ENCODE measurements at regions not wholly inside any gene's neighbourhood (a gene's known extent, or its start where the extent isn't known, plus 50 kb on each side); places are given as distances from the start of the nearest gene placed in this dataset.
"Not testable (repeated sequence)": the region's sequence is repeated elsewhere in the genome, so short reads cannot be mapped to it uniquely, and the experiment has no call there.

DNA sequence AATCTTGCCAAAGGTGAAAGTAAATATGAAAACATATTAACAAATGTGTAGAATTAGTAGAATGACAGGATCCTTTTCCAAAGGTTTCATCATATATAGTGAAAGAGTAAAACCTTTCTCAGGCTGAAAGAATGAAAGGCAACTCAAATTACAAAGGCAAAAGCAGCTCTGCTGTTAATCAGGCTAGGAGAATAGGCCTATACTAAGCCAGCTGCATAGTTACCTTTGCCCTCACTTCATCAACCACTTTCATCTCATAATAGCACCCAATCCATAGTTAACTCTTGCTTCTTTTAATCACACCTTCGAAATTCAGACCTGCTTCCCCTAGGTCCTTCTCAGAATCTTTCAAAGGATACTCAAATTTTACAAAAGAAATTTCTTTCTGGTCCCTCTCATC lies 1167.6 kb upstream of the ATXN8OS start:
- no peak for DNase-seq

DNA sequence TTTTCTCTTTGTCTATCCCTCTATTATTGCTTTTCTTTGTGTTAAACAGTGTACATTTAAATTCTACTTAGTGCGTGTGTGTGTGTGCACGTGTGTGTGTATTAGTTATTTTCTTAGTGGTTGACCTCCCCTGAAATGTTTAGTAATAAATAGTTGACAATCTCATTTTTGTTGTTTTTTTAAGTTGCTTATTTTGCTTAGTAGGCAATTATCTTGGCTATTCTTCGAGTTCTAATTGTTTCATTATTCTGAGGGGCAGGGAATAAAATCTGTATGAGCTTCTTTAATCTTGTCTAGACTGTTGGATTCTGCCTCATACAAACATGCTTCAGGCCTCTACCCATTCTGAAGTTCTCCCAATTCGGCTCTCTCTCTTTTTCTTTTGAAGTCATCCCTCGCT lies 1169.0 kb upstream of the ATXN8OS start:
- no peak for DNase-seq

DNA sequence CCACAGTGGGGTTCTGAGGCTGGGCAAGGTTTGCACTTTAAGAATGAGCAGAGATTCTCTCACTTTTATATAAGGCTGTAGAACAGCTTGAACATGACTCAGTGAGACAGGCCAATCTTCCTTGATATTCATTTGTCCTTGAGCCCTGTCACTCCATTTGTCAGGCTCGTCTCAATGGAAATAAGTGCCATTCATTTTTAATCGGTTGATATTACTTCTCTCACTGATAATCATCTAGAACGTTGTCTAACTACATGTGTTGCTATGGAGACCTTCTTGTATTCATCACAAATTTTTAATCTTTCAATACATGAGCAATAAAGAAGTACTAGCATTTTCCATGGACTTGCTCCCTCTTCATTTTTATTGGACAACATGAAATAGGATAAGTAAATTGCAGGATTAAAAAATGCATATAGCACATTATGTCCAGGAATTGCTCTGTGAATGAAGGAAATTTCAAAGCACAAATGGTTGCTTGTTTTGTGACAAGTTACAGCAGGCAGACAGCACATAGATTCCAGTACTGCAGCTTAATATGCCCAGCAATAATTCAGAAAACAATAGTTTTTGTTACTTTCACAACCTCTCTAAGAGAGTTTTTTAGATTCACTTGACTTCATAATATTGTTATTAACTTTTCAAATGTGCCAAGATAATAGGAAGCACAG lies 1178.4 kb upstream of the ATXN8OS start:
- DNase-seq: no peak

DNA sequence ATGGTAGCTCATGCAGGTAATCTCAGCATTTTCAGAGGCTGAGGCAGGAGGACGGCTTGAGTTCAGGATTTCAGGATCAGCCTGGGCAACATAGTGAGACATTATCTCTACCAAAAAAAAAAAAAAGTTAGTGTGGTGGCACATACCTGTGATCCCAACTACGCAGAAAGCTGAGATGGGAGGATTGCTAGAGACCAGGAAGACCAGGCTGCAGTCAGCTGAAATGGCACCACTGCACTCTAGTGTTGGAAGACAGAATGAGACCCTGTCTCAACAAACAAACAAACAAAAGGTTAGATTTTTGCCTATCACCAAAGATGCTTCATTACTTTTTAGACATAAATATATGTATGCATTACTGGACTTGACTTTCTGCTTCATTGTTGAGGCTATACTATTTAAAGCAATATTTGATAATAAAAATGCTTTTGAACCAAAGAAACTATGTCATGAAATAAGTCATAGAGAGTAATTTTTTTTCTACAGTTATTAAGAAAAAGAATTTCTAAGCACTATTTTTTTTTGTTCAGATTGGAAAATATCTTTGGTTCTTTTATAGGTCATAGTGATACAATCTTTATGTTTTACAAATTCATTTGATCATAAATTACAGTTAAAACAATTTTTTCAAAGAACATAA lies 1180.1 kb upstream of the ATXN8OS start:
- peak; percentile 24 for DNase-seq

DNA sequence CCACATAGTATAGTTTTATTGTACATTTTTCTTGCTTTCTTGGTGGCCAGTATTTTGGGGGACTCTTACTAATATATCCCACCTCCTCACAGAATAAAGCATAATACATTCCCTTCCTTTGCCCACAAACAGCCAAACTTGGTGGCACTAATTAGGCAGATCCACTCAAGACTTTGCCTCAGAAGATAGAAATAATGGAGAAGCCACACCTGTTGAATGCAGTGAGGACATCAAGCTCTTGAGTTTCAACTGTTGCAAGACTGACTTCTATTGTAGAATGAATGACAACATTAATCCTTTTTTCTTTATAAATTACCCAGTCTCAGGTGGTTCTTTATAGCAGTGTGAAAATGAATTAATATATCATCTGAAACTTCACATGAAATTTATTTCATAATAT lies 1183.6 kb upstream of the ATXN8OS start:
- no peak for DNase-seq

DNA sequence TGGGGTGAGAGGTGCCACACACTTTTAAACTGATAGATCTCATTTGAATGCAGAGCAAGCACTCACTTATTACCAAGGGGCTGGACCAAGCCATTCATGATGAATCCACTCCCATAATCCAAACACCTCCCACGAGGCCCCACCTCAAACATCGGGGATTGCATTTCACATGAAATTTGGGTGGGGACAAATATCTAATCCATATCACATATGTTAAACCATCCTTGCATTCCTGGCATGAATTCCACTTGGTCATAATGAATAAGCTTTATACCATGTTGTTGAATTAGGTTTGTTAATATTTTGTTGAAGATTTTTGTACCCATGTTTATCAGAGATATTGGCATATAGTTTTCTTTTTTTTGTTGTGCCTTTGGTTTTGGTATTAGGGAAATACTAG lies 1198.7 kb upstream of the ATXN8OS start:
- no peak for DNase-seq

DNA sequence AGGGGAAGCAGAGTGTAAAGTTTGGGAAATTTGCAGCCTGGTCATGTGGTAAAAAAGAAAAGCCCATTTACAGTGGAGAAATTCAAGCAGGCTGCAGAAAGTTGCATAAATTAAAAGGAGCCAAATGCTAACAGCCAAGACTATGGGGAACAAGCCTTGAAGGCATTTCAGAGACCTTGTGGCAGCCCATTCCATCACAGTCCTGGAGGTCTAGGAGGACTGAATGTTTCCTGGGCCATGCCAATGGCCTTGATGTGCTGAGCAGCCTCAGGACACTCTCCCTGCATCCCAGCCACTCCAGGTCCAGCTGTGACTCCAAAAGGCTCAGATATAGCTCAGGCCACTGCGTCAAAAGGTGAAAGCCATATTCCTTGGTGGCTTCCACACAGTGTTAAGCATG lies 1202.4 kb upstream of the ATXN8OS start:
- DNase-seq: no peak

DNA sequence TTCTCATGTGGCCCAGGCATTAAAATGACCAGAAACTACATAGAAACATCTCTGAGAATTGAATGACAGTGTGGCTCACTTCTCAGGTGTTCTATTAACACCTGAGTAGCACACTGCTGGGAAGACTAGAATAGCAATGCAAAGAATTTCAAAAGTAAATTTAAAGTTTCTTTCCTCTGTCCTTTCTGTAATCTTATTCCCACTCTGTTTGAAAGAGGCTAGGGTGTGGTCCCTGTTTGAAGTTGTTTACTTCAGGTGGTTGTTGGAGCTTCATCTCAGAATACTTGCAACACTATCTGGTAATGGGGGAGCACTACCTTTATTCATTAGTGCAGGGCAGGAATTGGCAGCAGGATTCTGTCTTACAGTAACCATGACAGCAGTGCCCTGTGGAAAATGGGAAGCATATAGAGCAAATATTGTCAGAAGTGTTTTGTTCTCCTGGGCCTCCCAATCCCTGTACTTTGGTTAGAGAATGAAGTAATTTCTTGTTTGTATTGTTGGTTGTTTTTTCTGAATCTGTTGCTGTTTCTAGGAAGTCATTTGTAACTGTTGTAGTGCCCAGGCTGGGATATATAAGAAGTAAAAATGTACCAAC lies 1210.2 kb upstream of the ATXN8OS start:
- DNase-seq: no peak

DNA sequence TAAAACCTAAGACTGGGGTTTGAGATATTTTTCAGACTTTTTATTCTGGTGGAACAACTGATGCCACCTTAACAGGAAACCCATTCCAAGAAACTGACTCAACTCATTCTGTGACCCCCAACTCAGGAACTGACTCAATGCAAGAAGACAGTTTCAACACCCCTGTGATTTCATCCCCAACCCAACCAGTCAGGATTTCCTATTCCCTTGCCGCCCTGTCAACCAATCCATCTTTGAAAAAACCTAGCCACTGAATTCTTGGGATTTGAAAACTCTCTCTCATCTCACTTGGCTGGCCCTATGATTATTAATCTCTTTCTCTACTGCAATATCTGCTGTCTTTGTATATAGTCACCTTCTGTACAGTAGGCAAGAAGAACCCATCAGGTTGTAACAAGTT lies 1211.9 kb upstream of the ATXN8OS start:
- no peak for DNase-seq

DNA sequence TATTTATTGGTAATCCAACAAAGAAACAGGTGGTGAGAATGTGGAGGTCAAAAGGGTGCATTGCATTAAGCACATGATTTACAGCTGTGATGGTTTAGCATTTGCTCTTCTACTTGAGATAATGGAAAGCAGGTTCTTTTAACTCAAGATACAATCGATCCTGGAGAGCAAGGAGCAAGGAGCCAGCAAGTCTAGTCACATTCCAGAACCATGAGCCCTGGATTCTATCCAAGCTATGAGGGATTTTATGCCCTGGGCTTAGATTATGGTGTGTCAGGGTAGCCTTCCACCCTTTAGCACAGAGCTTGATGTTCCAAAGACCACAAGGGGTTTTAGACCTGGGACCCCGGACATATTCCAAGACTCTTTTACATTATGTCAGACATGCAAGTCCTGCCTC lies 1213.9 kb upstream of the ATXN8OS start:
- not testable (repeated sequence) for DNase-seq

DNA sequence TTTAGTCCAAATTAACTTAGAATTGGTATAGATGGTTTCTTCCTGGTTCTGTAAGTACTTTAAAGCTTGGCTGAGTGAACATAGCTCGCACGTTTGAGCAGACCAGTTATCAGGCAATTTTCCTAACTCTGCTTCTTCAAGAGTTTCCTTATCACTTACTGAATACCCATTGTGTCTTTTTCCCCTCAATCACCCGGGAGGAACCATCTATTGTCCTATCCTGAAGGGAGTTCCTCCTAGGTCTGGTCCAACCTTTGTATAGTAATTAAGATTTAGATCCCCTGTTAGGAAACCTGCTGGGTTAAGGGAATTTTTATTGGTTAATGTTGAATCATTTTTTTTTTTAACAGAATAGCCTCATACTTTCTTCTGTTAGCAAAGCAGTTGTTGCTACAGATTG lies 1215.0 kb upstream of the ATXN8OS start:
- not testable (repeated sequence) for DNase-seq

DNA sequence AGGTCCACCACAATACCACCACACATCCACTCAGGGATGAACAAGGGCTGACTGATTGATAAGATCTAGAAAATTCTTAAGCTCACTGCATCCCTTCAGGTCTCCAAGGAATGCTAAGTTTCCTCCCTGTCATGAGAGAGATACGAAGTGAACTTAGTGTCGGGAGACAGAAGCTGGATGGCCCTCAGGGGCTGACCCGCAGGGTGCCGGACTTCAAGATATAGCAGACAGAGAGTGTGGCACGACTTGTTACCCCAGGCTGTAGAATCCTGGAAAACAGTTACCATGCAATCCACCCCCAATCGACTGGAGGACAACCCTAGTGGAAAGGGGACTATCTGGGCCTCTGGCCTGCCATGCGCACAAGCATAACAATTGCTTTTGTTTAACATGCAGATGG lies 1217.5 kb upstream of the ATXN8OS start:
- DNase-seq: not testable (repeated sequence)

DNA sequence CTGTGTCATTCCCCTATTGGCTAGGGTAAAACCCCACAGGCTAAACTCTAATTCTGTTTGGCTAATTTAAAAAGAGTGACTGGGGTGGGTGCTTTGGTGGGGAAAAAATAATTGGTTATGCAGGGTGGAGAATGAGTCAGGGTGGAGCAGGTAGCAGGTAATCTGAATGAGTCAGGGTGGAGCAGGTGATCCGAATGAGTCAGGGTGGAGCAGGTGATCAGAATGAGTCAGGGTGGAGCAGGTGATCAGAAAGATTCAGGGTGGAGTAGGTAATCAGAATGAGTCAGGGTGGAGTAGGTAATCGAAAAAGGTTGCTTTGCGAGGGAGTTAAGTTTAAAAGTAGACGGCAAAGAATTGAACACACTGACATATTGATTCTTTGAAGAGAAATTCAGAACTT lies 1218.8 kb upstream of the ATXN8OS start:
- DNase-seq: no peak

DNA sequence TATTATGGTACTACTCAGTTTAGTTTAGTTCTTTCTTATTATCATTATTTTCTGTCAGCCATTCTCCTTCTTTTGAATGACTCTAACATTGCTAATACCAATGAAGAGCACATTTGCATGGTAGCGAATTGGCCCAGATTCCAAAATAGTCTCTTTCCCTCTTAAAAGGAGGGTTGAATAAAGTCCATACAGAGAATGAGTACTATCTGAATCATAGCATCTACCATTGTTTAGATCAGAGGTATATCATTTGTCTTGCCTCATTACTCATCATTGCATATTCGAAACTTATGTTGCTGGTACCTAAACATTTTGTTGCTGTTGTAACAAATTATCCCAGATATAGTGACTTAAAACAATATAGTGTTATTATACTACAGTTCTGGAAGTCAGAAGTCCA lies 1235.3 kb upstream of the ATXN8OS start:
- DNase-seq: no peak

DNA sequence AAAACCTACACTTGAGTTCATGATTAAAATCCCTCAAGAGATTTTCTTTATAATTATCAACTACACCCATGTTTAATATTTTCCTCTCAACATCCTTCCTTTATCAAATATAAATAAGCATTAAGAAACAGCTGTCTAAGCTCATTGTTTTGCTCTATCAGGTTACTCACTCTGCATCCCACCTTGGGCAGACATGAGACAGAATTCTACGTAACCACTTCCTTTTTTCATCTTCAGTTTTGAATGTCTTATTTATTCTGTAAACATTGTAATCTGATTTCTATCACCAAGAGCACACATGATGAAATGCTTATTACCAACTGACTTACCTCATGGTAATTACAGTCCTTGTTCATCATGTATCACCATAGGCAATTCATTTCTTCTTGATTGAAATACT lies 1256.6 kb upstream of the ATXN8OS start:
- DNase-seq: peak; percentile 45

DNA sequence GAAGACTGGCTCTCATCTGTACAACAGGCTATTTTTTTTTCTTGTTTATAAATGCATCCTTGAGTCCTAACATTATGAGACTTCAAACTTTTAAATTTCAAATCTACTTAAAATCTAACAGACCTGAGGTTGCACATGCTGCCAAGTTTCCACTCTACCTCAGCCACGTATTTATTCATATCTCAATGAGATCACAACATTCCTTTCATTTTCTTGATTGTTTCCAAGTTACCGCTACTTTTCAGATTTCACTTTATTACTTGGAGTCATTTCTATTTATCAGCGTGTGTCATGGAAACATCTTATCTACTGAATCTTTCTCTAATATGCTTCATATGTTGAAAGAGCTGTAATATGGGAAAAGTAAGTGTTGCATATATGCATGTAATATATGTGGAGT lies 1257.5 kb upstream of the ATXN8OS start:
- DNase-seq: no peak

DNA sequence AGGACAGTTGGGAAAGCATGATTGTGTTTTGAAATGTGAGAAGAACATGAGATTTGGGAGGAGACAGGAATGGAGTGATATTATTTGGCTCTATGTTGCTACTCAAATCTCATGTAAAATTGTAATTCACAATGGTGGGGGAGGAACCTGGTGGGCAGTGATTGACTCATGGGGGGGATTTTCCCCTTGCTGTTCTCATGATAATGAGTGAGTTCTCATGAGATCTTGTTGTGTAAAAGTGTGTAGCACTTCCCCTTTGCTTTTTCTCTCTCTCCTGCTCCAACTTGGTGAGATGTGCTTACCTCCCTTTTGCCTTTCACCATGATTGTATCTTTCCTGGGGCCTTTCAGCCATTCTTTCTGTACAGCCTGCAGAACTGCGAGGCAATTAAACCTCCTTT lies 1261.0 kb upstream of the ATXN8OS start:
- no peak for DNase-seq

DNA sequence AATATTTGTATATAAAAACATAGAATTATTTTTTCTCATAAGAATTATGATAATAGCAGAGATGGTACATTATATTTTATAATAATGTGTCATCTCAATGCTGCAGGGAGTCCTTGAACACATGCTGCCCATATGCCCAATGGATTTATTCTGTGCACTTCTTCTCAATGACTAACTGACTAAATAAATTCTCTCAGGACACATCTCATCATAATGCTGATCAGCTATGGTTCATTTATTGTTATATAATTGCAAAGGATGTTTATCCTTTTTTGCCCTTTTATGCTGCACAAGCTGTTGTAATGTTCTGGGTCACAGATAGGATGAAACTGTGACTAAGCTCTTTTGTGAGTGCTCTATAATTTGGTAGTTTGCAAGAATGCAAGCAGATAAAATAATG lies 1273.3 kb upstream of the ATXN8OS start:
- no peak for DNase-seq

DNA sequence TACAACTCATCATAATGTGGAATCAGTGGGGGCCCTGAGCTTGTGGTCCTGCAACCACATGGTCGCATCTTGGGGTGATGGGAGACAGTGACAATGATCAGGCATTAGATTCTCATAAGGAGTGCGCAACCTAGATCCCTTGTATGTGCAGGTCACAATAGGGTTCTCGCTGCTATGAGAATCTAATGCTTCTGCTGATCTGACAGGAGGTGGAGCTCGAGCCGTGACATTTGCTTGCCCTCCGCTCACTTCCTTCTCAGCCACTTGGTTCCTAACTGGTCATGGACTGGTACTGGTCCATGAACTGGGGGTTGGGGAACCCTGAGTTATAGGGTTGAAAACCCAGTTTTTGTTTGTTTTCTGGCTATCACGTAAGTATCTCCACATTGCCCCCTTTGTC lies 1290.9 kb upstream of the ATXN8OS start:
- DNase-seq: no peak

DNA sequence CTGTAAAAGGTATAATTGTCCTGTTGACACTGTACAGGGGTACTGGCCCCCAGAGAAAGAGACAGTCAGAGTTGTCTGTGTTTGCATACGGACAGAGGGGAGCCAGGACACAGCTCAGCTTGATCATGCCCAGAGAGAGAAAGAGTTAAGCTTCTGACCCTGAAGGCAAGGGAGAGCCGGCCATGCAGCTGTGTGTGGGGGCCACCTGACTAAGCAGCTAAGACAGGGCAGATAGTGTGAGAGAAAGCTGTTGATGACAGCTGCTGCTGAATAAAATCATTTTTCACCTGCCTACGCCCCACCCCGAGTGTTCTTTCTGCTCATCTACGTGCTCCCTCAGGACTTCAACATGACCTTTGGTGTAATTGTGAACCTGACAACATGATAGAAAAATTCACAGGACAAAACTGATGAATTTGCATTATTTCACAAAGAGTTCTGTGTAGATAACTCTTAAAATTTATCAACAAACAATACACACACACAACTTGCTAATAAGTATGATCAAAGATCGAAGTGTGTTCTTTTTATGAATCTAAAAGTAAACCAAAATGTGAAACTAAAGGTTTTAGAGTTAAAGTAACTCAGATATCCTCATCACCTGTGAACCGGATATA lies 1294.3 kb upstream of the ATXN8OS start:
- DNase-seq: no peak

DNA sequence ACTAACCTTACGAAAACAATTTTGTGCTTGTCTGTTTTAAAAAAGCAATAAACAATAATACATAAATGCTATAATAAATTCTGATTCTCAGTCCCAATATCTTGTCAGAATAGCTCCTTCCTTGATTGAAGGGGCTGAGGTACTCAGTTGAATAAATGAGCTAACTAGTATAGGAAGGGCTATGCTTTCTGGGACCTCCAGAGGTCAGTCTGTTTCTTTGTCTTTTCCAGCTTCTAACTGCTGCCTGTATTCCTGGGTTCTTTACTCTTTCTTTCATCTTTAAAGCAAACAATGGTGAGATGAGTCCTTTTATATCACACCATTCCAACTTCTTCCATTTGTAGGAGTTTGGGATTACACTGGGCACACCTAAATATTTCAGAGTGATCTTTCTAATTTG lies 1297.0 kb upstream of the ATXN8OS start:
- no peak for DNase-seq

DNA sequence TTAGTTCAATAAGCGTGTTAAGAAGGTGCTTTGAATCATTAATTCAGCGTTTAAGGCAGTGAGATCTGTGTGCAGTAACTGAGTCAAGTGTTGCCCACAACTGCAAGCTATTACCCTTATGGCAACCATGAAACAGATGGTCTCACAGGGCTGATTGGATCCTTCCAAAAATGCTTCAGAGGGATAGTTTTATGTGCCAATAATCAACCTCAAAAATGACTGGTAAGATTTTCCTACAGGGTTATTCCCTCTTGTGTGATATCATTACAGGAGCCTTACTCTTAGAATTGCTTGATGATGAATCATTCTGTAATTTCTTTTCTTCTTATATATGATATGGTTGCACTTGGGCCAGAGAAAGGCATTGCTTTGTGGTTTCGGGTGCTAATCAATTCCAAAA lies 1299.2 kb upstream of the ATXN8OS start:
- DNase-seq: no peak

DNA sequence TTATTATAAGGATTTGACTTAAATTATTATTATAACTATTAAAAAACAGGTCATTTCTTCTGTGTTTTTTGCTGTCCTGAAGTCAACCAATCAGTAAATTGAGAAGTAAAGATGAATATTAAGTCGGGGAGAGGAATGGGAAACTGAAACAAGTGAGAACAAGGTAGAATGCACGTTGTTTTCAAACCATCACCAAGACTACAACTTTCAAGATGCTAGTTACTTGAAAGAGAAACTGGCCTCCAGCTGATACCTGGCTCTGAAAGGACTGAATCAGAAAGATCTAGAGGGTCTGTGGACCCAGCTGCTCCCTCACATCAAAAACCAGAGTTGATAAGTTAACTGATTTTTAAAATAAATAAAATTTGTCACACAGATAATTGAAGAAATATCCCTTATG lies 1301.5 kb upstream of the ATXN8OS start:
- DNase-seq: no peak

DNA sequence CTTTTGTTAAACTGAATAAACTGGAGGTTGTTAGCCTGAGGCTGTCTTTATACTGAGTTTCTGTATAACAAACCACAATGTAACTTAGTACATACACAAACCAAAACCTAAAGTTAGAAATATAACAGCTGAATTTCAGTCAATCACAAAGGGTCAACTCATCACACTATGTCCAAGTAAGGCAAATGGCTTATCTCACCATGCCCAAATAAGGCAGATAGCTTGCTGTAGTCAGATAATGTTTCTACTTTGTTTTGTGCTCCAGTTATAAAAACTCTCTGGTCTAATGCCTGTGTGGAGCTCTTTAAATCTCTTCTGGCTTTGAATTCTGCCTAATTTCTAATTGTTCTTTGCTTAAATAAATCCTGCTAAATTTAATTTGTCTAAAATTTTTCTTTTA lies 1323.4 kb upstream of the ATXN8OS start:
- DNase-seq: no peak

Data from NCI-H2029 (cell line).